Cerebellar cortex (tissue), 1 donor: ENCODE measurements at regions not wholly inside any gene's neighbourhood (a gene's known extent, or its start where the extent isn't known, plus 50 kb on each side); places are given as distances from the start of the nearest gene placed in this dataset.

Experiments used
- DNase-seq: peaks from one replicate; pipeline ENCODE4 v3.0.0-alpha.2; 2015; ENCODE audit warnings: low spot score

DNA sequence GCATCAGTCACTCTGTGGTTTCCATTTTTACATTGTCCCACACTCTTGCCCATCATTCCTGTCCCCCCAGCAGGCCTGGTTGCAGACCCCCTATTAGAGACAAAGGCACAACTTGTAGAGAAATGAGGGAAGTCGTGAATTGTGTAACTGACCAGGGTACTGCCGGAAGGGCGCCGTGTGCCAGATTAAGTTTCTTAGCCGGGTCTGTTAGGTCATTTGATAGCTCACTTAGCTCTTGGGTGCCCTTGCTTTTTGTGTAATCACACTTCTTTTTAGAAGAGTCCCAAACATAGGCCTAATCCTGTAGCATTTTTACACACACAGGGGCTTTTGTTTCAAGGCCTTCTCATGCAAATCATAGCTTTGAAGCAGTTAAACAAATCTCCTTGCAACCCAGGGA is 87.2 kb downstream of the CTAGE1 start:
- no peak for DNase-seq

DNA sequence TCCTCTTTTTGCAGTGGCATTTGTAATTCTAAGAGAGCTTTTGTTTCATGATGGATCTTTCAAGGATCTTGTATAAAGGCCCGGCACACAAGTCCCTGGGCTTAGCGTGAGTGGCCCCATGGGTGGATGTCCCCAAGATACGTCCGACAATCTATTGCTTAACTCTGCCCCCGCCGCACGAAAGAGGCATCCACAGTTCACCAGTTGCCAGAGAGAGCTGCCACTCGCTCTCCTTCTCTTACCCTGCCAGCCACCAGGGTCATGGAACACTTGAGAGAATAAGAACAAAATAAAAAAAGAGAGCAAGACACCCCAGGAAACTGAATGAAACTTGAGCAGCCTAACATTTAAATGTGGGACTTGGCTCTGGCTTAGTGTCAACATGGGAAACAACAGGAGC is 92.3 kb downstream of the CTAGE1 start:
- DNase-seq = no peak

DNA sequence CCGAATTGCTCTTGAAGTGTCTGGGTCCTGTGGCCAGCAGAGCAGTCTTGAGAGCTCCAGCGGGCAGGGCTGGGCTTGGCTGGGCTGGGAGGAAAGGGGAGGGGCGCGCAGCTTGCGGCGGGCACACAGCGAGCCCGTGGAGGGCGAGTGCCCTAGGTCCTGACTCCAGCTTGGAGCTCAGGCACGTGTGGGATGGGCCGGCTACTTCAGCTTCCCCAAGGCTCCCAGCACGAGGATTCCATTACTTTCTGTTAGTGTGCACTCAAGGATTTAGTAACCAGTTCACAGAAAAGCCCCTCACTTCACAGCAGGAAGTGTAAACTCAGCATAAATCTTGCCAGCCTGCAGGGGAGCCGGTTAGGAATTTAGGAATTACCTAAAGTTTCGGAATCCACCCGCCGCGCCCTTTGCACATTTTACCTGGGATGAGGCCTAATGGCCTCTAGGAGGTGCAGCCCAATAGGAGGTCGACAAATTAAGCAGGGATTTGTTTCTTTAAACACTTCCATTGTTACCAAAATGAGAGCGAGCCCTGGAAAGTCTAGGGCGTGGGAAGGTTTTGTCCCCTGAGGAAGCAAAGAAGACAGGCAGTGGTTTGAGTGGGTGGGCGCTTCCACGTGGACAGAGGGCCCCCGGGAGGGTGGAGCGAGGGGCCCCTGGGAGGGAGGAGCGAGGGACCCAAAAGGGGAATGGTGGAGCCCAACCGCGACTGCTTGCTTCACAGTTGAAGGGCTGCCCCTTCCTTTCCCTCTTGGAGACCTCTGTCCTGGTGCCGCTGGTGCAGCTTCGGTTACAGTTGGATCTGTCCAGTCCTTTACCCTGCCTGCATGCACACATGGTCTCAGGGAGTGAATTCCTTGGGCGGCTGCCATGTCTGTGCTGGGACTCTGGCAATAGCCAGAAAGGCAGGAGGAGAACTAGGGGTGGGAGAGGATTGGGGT is 93.3 kb downstream of the CTAGE1 start:
- DNase-seq = no peak

DNA sequence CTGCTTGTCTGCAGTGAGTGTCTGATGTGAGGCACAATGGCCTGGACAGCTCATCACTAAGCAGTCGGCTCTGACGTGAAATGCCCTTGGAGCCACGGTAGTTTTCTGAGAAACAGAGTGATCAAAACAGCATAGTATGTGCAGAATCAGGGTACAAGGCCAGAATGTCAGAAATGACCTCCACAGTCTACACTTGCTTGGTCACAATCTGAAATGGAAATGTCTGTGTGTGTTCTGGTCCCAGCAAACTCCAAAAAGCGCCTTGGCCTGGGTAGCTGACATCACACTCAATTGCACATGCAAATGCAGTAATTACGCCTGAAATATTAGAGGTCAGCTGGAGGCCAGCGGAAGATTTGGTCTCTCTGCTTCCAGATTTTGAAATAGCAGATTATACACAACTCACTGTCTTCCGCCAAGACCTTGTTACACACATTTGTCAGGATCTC is 95.4 kb downstream of the CTAGE1 start:
- DNase-seq = no peak

DNA sequence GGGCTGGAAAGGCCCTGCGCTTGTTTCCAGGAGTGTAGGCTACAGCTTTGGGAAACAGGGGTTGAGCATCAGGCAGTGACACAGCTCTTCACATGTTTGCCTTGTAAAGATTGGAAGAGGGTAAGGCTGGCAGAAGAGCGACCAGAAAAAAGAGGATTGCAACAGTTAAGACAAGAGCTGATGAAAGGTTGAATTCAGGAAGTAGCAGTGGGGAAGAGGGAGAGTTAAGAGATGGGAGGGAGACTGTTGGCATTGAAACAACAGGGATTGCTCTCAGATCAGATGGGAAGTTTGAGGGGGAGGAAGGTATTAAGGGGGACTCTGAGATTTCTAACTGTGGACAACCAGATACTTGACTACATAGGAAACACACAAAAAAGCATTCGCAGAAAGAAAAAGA is 96.9 kb downstream of the CTAGE1 start:
- DNase-seq = no peak

DNA sequence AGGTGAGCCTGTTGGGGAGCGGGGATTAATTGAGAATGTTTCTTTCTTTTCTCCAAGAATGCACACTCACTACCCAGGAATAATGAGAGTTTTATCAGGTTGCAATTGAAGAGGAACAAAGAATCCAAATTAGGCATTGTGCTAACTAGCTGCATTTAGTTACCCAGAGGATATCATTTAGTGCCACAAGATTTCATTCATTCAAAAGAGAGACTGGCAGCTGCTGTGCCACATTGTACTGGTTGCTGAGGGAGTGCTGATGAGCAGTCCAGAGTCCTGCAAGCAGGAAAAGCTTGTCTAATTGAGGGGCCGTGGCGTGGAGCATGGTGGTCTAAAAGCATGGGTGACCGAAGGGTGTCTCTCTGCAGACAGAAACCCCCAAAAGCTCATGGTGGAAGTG is 97.6 kb downstream of the CTAGE1 start:
- no peak for DNase-seq

DNA sequence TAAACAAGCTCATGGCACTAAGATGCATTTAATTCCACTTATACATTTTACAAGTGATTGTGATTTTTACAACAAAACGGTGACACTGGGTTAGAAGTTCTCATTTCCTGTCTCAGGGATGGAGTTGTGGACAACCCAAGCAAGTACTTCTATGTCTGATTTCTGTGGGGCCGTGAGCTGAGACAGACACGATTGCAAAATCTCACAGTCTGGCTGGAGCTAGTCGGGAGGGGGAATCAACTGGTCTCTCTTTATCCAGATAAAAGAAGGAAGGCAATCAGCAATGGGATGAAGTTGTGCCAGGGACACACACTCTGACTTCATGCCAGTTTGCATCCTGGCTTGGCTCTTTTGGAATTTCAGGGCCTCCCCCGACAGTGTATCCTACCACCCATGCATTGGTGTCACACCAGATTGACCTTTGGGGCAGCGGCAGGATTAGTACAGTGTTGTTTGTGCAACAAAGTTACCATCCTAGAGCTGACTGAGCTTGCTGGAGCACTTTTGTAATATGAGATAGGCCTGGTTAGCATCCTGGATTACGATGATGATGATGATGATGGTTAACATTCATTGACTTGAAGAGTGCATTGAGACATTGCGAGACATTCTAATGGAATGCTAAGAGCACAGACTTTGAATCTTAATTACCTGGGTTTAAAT is 98.8 kb downstream of the CTAGE1 start:
- no peak for DNase-seq

DNA sequence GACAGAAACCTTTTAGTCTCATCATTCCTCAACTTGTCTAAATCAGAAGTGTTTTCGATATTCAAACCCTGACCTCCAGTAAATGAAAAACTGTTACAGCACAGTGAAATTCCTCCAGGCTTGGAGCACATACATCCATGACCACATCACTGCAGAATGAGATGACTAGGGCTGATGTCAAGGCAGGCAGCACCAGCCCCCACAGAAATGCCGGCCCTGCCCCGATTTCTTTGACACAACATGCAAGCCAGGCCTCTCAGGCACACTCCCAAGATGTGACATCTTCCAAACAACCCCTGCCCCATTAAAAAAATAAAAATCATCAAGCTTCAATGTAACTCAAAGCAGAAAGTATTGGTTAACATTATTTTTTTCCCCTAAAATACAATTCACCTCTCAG is 103.3 kb downstream of the CTAGE1 start:
- no peak for DNase-seq

DNA sequence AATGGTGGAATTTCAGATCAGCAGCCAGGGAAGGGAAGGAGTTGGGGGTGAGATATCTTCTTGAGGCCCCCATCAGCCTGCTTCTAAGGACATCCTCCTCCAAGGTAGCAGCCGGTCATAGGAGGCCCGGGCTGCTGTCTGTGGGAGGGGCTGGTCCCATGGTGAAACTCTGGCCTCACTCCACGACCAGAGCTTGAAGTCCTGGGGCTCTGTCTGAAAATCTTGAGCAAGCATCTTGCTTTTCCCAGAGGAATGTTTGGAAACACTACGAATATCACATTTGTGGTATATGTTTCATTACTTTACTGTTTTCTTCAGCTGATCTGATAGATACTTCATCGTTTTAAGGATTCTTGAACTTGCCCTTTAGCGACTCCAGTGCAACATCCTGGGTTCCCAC is 103.7 kb downstream of the CTAGE1 start:
- DNase-seq = no peak

DNA sequence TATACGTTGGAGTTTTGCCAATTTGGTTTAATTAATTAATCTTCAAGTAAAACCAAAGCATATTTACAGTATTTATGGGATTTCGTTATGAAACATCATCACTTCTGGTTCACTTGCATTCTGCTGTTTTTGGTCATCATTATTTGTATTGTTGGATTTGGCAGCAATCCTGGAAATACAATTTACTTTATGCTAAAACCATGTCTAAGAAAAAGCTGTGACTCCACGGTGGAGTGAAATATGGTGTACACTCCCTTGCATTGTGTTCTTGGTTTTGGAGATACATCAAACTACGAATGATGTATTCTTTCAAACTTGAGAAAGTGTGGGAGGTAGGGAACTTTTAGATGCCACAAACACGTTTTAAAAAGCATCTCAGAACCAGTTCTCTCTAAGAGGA is 106.4 kb downstream of the CTAGE1 start:
- DNase-seq = no peak

DNA sequence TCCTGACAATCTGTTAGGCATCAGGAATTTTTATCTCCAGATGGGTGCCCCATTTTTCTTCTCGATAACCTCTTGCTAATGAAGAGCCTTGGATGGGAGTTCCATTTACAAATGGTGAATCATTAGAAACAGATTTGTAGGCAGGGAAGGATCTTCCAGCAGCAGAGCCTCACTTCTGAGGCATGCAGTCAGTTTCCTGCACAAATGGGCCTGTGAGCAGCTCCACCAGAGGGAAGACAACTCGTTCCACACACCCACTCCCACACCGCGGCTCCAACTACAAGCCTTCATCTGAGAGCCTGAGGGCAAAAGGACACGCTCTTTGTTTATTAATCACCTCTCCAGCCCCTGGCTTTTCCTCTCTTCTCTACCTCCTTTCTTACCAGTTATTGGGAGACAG is 108.5 kb downstream of the CTAGE1 start:
- no peak for DNase-seq

DNA sequence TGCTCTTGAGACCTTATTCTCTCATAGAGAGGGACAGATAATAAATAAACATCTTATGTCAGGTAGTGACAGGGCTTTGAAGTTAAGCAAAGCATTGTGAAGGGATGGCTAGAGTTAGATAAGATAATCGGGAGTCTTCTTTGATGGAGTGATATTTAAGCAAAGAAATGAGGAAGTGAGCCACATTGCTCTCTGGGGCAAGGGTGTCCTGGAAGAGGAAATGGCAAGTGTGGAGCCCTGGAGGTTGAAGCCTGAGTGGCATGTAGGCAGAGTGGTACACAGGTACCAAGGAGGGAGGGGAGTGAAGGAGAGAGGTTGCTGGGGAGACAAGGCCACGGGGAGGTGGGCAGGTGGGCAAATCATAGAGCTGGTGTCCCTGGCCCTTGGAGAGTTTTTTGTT is 110.2 kb downstream of the CTAGE1 start:
- DNase-seq = no peak

DNA sequence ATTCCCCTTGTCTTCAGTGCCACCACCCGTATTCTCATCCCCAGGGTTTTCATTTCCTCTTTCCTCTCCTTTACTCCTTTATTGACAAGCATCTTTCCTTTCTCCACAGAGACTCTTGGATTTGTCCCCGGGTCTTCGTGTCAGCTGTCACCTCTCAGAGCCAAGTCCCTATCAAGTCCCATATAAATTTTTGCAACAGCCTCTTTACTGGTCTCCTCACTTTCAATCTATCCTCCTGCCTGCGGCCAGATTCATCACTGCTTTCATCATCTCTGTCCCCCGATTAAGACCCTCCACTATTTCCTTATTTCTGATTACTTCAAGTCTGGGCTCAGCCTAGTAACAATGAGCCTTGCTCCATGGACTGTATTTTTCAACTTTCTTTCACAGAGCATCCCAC is 113.8 kb downstream of the CTAGE1 start:
- DNase-seq = no peak

DNA sequence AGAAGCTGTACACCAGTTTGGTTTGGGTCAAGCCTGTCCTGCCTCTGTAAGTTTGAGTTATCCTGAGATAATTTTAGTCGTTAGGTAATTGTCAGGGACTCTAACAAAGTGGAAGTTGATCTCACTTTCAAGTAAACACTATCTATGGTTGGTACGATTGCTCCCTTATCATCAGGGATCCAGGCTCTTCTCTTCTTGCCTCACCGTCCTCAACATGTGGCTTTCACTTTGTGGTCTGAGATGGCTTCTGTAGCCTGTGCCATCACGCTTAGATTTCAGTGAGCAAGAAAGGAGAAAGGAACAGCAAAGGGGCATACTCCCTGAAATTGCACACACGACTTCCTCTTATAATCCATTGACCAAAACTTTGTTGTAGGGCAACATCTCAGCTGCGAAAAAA is 115.6 kb downstream of the CTAGE1 start:
- no peak for DNase-seq

DNA sequence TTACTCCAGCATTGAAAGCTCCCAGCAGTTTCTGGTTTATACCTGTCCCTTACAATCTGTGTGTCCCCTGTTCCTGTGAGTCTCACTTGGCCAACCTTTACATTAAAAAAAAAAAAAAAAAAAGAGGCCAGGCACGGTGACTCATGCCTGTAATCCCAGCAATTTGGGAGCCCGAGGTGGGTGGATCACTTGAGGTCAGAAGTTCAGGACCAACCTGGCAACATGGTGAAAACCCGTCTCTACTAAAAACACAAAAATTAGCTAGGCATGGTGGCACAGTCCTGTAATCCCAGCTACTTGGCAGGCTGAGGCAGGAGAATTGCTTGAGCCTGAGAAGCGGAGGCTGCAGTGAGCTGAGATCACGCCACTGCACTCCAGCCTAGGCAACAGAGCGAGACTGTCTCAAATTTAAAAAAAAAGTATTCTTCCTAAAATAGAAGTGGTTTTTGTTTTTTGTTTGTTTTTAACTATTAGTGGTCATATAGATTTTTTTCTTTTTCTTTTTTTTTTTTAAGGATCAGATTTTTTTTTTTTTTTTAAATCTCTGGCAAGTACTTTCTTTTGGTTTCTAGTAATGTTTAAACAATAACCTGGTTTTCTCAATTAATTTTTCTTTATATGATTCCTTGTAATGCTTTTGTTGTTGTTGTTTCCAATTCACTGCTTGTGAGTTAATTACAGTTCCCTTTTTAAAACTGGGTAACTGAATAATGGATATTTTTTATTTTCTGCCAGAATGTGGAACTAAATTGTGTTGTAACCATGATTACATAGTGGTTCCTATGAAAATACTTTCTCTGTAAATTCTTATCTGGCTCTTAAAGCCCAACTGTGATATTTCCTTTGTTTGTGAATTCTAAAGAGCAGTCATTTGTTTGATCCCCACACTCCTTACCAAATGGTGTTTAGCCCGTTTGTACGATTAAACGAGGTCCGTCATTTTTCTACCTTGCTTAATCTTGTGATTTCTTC is 116.8 kb downstream of the CTAGE1 start:
- DNase-seq = no peak

DNA sequence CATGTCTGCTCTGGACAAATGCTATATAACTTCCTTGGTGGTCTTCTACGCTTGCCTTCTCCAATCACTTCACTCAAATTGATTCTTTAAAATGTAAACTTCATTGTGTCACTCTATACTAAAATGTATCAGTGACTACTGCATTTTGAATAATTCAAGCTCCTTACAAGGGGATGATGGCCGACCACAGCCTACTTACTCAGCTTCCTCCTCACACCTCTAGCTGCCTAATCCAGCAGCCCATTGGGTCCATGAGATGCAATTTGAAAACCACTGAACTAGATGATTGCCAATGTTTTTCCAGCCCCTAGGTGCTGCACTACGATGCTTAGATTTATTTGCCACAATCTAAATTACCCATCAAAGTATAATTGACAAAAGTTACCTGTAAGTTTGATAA is 120.7 kb downstream of the CTAGE1 start:
- DNase-seq = no peak

DNA sequence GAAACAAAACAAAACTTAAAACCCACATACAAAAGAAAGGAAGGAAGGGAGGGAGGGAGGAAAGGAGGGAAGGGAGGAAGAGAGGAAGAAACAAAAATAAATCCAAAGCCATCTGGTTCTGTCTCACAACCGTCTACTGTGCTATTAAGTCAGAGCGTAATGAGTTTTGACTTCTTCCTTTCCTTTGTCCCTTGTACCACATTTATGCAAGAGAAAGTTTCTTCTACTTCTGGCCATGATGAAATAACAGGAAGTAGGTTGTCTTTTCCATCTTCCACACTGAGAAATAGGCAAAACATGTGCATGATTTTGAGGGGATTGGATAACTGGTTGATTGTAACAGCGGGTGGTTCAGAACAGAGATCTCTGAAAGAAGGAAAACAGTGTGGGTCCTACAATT is 121.4 kb downstream of the CTAGE1 start:
- no peak for DNase-seq

DNA sequence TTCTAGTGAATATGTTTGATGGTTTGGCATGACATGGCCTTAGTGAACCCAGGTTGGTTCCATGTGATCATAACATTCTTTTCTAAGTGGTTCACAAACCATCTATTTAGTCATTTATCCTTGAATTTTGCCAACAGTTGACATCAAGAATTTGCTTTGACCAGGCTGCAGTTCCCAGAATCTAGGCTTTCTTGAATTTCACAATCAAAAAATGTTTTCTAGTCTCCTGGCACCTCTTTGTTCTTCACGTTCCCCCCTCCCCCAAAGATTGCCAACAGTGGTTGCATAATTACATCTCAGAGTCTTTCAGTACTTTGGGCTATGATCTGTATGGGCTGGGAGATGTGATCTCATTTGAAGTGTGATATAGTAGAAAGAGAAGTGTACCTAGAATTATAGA is 124.0 kb downstream of the GATA6 start:
- DNase-seq = no peak

DNA sequence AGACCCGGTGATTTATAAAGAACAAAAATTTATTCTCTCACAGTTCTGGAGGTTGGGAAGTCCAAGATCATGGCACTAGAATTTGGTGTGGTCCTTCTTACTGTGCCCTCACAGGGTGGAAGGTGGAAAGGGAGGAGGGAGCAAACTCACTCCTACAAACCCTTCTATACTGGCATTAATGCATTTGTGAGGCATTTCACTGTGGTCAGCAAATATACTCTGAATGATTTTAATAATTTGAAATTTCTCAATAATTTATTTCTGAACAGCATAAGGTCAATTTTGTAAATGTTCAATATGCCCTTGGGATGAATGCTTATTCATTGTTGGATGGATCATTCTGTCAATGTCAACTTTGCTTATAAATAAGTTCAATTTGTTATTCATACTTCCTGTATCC is 120.6 kb downstream of the GATA6 start:
- no peak for DNase-seq

DNA sequence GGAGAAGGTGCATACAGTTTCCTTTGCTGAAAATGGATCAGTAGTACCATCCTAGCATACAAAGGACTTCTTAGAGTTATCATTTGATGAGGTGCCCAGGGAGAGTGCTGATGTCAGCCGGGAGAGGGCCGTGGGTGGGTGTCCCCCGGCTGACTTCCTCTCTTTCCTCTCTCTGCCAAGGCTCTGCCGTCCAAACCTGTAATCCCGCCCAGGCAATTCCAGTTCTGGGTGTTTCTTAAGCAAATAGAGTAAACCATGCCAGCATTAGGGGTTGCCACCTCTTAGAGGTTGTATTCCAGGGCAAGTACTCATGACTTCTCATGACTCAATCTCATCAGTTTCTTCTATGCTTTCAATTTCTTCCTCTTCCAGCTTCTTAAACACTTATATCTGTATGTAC is 117.2 kb downstream of the GATA6 start:
- no peak for DNase-seq

DNA sequence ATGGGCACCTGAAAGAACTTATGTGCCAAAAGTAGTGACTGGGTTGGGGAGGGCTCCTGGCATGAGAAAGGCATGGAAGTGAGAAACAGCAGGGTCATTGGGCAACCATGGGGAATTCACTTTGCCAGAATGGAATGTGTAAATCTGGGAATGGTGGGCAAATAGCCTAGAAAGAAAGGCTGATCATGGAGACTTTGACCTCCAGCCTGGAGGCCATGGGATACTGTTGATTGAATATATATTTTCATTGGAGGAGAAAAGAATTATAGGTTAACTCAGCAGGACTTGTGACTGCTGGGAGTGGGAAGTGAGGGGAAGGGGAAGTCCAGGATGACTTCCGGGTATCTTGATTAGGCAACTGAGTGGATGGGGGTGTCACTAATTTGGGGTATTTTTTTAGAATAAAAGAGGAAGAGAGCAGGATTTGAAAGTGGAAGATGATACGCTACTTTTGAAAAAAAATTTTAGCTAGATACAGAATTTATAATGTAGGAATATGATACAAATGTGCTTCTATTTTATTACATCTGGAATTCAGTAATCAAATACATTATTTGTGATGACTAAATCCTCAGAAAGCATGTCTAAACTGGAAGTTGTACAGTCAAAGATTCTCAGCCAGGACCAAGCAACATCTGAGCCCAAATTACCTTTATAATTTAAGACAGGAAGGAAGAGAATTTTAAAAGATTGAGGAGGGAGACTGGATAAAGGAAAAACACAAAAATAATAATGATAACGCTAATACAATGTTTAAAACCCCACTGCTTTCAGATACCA is 116.2 kb downstream of the GATA6 start:
- DNase-seq = no peak
